Midbrain (tissue), 1 donor: ENCODE measurements at regions not wholly inside any gene's neighbourhood (a gene's known extent, or its start where the extent isn't known, plus 50 kb on each side); places are given as distances from the start of the nearest gene placed in this dataset.
"Not testable (repeated sequence)": the region's sequence is repeated elsewhere in the genome, so short reads cannot be mapped to it uniquely, and the experiment has no call there.

ENCODE experiments used
- DNase-seq: peaks from one replicate; lab custom pipeline; 2025; lab: John Stamatoyannopoulos, UW

GRCh38 chr20:26120920-26121319 is 424.3 kb upstream of the ZNF337 start:
- not testable (repeated sequence) for DNase-seq

- not testable (repeated sequence) for DNase-seq
Observed at GRCh38 chr20:26094498-26094897, 397.8 kb upstream of the ZNF337 start.

- not testable (repeated sequence) for DNase-seq
Observed at GRCh38 chr20:26091921-26092320, 395.3 kb upstream of the ZNF337 start.

- DNase-seq = not testable (repeated sequence)
Observed at GRCh38 chr20:26086195-26086594, 389.5 kb upstream of the ZNF337 start.

GRCh38 chr20:26073972-26074371 is 377.3 kb upstream of the ZNF337 start:
- not testable (repeated sequence) for DNase-seq

GRCh38 chr20:26059324-26059723 is 362.7 kb upstream of the ZNF337 start:
- DNase-seq = not testable (repeated sequence)

- DNase-seq = not testable (repeated sequence)
Observed at GRCh38 chr20:26058446-26058845, 361.8 kb upstream of the ZNF337 start.

- not testable (repeated sequence) for DNase-seq
Observed at GRCh38 chr20:26057135-26057752, 360.6 kb upstream of the ZNF337 start.

GRCh38 chr20:26025792-26026191 is 329.1 kb upstream of the ZNF337 start:
- DNase-seq = not testable (repeated sequence)

- not testable (repeated sequence) for DNase-seq
Observed at GRCh38 chr20:26010942-26011276, 314.3 kb upstream of the ZNF337 start.

- DNase-seq = peak; percentile 4
Observed at GRCh38 chr20:26010224-26010941, 313.7 kb upstream of the ZNF337 start.

GRCh38 chr20:26009402-26010223 is 313.0 kb upstream of the ZNF337 start:
- peak; percentile 86 for DNase-seq

- not testable (repeated sequence) for DNase-seq
Observed at GRCh38 chr20:26008026-26008425, 311.4 kb upstream of the ZNF337 start.

GRCh38 chr20:26006164-26006563 is 309.5 kb upstream of the ZNF337 start:
- not testable (repeated sequence) for DNase-seq

- not testable (repeated sequence) for DNase-seq
Observed at GRCh38 chr20:26003959-26004358, 307.3 kb upstream of the ZNF337 start.

- not testable (repeated sequence) for DNase-seq
Observed at GRCh38 chr20:25997367-25998038, 300.9 kb upstream of the ZNF337 start.

GRCh38 chr20:25992146-25992545 is 295.5 kb upstream of the ZNF337 start:
- no peak for DNase-seq

GRCh38 chr20:25991756-25992130 is 295.1 kb upstream of the ZNF337 start:
- no peak for DNase-seq

GRCh38 chr20:25991051-25991755 is 294.6 kb upstream of the ZNF337 start:
- DNase-seq = no peak

- DNase-seq = not testable (repeated sequence)
Observed at GRCh38 chr20:25989686-25990085, 293.0 kb upstream of the ZNF337 start.

- DNase-seq = no peak
Observed at GRCh38 chr20:25989196-25989595, 292.5 kb upstream of the ZNF337 start.
